ENCODE measurements at regions not wholly inside any gene's neighbourhood (a gene's known extent, or its start where the extent isn't known, plus 50 kb on each side); places are given as distances from the start of the nearest gene placed in this dataset.
"Not testable (repeated sequence)": the region's sequence is repeated elsewhere in the genome, so short reads cannot be mapped to it uniquely, and the experiment has no call there.

- DNase-seq (ENCODE audit: low spot score): no peak
Observed at GRCh38 chr14:105660816-105661531, 134.6 kb downstream of the TMEM121 start.

DNA sequence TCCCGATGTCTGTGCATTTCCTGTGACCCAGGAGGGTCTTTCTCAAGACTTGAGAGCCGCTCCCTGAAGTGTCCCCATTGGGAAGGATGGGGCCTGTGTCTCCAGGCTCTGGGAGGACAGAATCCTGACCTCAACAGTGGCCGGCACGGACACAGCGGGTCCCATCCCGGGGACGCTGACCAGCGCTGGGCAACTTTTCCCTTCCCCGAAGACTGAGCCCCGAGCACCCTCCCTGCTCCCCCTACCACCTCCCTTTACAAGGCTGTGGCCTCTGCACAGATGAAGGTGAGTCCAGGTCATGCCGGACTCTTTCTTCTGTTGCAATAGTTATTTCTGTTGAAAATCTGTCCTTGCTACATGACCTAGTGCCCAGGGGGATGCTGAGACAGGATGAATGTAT lies 135.7 kb downstream of the TMEM121 start:
- DNase-seq (ENCODE audit: low spot score): not testable (repeated sequence)

- DNase-seq (ENCODE audit: low spot score): not testable (repeated sequence)
Observed at GRCh38 chr14:105662592-105662991, 136.2 kb downstream of the TMEM121 start.

DNA sequence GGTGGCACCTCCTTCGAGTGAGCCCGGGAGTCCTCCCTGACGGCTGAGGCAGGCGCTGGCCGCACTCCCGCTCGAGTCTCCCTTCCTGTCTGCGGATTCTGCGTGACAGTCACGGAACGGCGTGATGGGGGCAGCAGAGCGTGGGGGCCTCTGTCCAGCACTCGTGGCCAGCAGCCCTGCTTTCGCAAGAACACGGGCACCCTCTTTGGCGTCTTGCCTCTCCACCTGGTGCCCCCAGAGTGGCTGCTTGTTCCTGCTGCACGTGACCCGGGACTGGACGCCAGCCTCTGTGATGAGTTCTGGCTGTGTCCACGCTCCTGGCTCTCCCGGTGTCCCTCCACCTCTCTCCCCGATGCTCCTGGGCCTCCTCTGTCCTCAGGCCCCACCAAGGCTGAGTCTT lies 136.9 kb downstream of the TMEM121 start:
- DNase-seq (ENCODE audit: low spot score): not testable (repeated sequence)

DNA sequence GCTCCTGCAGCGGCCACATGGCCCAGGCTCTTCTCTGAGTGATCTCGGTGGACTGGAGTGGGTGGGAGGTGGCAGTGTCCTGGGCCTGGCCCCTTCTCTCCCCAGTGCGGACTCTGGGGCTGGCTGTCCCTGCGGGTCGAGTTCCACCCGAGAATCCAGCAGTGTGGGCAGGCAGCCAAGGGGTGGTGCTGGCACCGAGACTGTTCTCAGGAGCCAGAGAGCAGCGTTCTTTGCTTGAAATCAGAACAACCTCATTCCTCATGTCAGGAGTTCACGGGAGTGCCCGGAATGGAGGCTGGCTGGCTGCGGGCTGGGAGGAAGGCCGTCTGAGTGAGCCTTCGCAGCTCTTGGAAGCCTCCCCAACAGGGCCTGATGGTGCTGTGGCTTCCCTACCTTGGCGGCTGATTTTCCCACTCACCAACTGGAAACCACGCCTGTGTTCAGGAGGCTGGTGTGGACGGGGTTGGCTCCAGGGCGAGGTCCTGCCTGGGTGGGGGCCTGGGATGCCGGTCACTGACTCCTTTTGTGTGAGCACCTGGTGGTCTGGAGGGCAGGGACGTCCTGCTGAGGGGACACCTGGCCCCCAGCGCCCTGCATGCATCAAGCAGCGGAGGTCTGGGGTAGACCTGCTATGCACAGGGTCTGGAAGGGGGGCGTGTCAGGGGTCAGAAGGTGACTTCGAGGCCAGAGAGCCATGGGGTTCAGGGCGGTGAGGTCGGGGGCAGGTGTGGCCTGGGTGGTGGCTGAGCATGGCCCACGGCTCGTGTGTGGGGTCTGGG lies 137.6 kb downstream of the TMEM121 start:
- DNase-seq (ENCODE audit: low spot score): not testable (repeated sequence)

- DNase-seq (ENCODE audit: low spot score): no peak
Observed at GRCh38 chr14:105664691-105665090, 138.3 kb downstream of the TMEM121 start.

- DNase-seq (ENCODE audit: low spot score): no peak
Observed at GRCh38 chr14:105665247-105665950, 139.0 kb downstream of the TMEM121 start.

DNA sequence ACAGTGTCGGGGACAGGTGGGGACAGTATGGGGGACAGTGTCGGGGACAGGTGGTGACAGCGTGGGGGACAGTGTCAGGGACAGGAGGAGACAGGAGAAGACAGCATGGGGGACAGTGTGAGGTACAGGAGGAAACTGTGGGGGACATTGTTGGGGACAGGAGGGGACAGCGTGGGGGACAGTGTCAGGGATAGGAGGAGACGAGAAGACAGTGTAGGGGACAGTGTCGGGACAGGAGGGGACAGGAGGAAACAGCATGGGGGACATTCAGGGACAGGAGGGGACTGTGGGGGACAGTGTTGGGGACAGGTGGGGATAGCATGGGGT lies 139.5 kb downstream of the TMEM121 start:
- no peak for DNase-seq (ENCODE audit: low spot score)

GRCh38 chr14:105666420-105666819 lies 140.0 kb downstream of the TMEM121 start:
- DNase-seq (ENCODE audit: low spot score): no peak

DNA sequence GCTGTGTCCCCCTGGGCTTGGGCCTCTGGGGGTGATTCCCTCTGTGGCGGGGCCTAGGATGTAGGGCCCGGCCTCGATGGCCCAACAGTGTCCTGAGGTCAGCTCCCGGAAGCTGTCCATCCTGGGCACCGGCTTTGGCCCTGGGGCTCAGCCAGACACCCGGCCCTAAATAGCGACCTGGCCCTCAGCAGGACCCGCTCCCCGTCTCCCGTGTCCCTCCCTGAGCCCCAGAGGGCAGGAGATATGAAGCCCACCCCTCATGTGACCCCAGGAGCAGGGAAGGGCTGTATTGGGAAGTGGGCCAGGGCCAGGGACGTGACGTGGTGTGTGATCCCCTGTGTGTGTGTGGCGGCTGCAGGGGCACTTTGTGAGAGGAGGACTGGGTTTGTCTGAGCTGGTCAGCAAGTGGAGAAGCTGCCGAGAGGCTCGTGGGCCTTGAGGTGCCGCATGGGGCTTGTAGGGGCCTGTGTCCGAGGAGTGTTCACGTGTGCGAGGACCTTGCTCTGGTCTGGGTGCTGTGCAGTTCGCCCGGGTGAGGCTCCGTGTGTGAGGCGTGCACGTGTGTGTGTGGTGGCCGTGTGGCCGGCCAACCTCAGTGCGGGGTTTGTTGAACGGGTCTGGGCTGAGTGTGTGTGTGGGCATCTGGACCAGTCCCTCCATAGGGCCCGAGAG lies 140.7 kb downstream of the TMEM121 start:
- not testable (repeated sequence) for DNase-seq (ENCODE audit: low spot score)

- DNase-seq (ENCODE audit: low spot score): not testable (repeated sequence)
Observed at GRCh38 chr14:105667663-105668020, 141.3 kb downstream of the TMEM121 start.

DNA sequence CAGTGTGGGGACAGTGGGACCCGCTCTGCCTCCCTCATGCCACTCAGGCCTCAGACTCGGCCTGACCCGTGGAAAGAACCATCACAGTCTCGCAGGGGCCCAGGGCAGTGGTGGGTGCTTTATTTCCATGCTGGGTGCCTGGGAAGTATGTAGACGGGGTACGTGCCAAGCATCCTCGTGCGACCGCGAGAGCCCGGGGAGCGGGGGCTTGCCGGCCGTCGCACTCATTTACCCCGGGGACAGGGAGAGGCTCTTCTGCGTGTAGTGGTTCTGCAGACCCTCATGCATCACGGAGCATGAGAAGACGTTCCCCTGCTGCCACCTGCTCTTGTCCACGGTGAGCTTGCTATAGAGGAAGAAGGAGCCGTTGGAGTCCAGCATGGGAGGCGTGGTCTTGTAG lies 141.6 kb downstream of the TMEM121 start:
- DNase-seq (ENCODE audit: low spot score): not testable (repeated sequence)

DNA sequence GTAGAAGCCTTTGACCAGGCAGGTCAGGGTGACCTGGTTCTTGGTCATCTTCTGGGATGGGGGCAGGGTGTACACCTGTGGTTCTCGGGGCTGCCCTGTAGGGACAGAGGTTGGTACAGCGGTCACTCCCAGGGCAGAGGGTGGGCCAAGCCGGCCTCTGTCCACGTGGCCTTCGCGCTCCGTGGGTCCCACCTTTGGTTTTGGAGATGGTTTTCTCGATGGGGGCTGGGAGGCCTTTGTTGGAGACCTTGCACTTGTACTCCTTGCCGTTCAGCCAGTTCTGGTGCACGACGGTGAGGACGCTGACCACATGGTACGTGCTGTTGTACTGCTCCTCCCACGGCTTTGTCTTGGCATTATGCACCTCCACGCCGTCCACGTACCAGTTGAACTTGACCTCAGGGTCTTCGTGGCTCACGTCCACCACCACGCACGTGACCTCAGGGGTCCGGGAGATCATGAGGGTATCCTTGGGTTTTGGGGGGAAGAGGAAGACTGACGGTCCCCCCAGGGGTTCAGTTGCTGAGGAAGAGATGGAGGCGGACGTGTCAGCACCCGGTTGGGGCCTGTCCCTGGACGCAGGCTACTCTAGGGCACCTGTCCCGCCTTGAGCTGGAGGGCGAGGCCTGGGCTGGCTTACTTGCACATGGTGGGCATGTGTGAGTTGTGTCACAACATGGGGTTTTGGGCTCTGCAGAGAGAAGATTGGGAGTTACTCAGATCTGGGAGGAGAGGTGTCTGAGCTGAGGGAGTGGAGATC lies 142.3 kb downstream of the TMEM121 start:
- DNase-seq (ENCODE audit: low spot score): not testable (repeated sequence)

GRCh38 chr14:105669231-105669610 lies 142.8 kb downstream of the TMEM121 start:
- not testable (repeated sequence) for DNase-seq (ENCODE audit: low spot score)

DNA sequence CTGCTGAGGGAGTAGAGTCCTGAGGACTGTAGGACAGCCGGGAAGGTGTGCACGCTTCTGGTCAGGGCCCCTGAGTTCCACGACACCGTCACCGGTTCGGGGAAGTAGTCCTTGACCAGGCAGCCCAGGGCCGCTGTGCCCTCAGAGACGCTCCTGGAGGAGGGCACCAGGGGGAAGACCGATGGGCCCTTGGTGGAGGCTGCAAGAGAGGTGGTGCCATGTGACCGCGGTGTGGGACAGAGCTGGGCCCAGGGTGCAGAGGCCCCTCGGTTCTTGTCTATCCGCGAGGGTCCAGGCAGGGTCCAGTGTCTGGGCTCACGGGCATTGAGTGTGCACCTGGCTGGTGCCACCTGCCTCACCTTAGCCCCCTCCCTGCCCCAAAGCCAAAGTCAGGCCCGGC lies 143.3 kb downstream of the TMEM121 start:
- DNase-seq (ENCODE audit: low spot score): not testable (repeated sequence)

DNA sequence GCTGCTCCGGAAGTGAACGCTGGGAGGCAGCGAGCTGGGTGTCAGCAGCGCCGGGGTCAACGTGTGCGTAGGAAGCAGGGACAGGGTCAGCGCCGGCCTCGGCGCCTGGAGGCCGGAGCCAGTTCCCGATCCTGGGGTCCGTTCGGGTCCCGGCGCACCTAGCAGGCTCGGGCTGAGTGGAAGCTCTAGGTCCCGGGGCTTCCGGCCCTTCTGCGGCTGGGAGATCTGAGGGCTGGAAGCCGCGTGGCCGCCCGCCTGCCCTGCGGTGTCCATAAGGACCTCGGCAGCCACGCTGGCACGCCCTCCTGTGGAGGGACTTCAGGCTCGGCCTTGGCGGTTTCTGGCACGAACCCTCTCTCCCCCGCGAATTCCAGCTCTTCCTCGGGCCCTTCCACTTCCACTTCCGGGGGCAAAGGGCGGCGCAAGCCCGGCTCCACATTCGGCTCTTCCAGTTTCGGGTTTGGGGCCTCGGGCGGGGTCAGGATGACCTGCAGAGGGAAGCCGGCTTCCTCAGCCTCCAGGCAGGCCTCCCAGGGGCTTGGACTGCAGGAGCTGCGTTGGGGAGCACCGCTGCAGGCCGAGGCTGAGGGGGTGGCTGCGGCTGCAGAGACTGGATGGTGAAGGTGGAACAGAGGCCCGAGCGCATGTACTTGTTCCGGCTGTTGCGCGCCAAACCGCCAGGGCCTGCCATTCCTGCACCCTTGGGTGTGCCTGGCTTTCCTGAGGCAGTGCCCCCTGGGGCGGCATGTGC lies 146.2 kb downstream of the TMEM121 start:
- not testable (repeated sequence) for DNase-seq (ENCODE audit: low spot score)

DNA sequence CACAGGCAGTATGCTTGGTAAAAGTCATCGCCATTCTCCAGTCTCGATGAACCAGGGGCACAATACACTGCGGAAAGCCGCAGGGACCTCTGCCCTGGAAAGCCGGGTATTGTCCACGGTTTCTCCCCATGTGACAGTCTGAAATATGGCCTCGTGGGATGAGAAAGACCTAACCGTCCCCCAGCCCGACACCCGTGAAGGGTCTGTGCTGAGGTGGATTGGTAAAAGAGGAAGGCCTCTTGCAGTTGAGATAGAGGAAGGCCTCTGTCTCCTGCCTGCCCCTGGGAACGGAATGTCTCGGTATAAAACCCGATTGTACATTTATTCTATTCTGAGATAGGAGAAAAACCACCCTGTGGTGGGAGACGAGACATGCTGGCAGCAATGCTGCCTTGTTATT lies 149.1 kb downstream of the TMEM121 start:
- not testable (repeated sequence) for DNase-seq (ENCODE audit: low spot score)

DNA sequence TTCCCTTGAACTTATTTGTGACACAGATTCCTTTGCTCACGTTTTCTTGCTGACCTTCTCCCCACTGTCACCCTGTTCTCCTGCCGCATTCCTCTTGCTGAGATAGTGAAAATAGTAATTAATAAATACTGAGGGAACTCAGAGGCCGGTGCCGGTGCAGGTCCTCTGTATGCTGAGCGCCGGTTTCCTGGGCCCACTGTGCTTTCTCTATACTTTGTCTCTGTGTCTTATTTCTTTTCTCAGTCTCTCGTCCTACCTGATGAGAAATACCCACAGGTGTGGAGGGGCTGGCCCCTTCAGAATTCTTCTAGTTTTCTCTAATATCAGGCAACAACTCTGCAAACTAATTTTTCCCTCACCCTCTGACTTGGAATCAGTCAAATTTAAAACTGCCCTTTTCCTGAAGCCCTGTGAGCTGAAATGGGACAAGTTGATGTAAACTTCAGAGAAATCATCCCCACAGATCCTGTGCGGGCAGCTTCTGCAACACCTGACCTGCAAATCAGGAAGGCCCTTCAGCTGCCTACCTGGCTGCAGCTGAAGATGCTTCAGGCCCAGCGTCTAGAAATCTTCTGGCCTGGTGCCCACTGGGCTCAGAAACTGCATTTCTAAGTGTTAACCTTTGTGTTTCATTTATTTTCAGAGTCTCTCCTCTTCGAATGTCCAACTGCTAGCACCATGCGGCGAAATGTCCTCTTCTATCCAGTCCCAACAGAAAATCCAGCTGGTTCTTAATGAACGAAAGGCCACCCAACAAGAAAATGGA lies 149.7 kb downstream of the TMEM121 start:
- not testable (repeated sequence) for DNase-seq (ENCODE audit: low spot score)

GRCh38 chr14:105678057-105678456 lies 151.7 kb downstream of the TMEM121 start:
- DNase-seq (ENCODE audit: low spot score): not testable (repeated sequence)
